GM18519 (cell line): ENCODE measurements at regions not wholly inside any gene's neighbourhood (a gene's known extent, or its start where the extent isn't known, plus 50 kb on each side); places are given as distances from the start of the nearest gene placed in this dataset.
A peak's percentile ranks its signal among the peaks of the same experiment; 100 is the strongest.

ENCODE experiments used
- ATAC-seq: cut with Tn5 transposase; IDR thresholded peaks from one replicate; pipeline ENCODE4 v1.9.1; 2021; ENCODE audit warnings: mild to moderate bottlenecking, moderate library complexity; ENCODE audit not compliant: unreplicated experiment, low FRiP score

- ATAC-seq: peak; percentile 77
Measured at GRCh38 chr11:95556342-95557163, 233.0 kb downstream of the FAM76B start.

- no peak for ATAC-seq
Measured at GRCh38 chr11:95556011-95556341, 233.6 kb downstream of the FAM76B start.

- no peak for ATAC-seq
Measured at GRCh38 chr11:95554911-95555310, 234.7 kb downstream of the FAM76B start.

GRCh38 chr11:95549301-95549700, 240.3 kb downstream of the FAM76B start:
- ATAC-seq: no peak

GRCh38 chr11:95548416-95548815, 241.2 kb downstream of the FAM76B start:
- no peak for ATAC-seq

- ATAC-seq: no peak
Measured at GRCh38 chr11:95547976-95548375, 241.6 kb downstream of the FAM76B start.

GRCh38 chr11:95547186-95547585, 242.4 kb downstream of the FAM76B start:
- ATAC-seq: no peak

- no peak for ATAC-seq
Measured at GRCh38 chr11:95545116-95545875, 244.3 kb downstream of the FAM76B start.

- no peak for ATAC-seq
Measured at GRCh38 chr11:95544095-95544856, 245.3 kb downstream of the FAM76B start.

- no peak for ATAC-seq
Measured at GRCh38 chr11:95542868-95543551, 246.6 kb downstream of the FAM76B start.

GRCh38 chr11:95541715-95542114, 247.9 kb downstream of the FAM76B start:
- no peak for ATAC-seq

- no peak for ATAC-seq
Measured at GRCh38 chr11:95536047-95536690, 253.4 kb downstream of the FAM76B start.

- ATAC-seq: no peak
Measured at GRCh38 chr11:95534809-95535208, 254.8 kb downstream of the FAM76B start.

GRCh38 chr11:95534226-95534625, 255.4 kb downstream of the FAM76B start:
- ATAC-seq: no peak

GRCh38 chr11:95531116-95531515, 258.5 kb downstream of the FAM76B start:
- ATAC-seq: no peak

- ATAC-seq: no peak
Measured at GRCh38 chr11:95524314-95525036, 265.1 kb downstream of the FAM76B start.

- ATAC-seq: no peak
Measured at GRCh38 chr11:95522874-95523273, 266.7 kb downstream of the FAM76B start.

- no peak for ATAC-seq
Measured at GRCh38 chr11:95521862-95522261, 267.7 kb downstream of the FAM76B start.

- no peak for ATAC-seq
Measured at GRCh38 chr11:95521133-95521542, 268.4 kb downstream of the FAM76B start.
